ENCODE measurements at regions not wholly inside any gene's neighbourhood (a gene's known extent, or its start where the extent isn't known, plus 50 kb on each side); places are given as distances from the start of the nearest gene placed in this dataset.

DNA sequence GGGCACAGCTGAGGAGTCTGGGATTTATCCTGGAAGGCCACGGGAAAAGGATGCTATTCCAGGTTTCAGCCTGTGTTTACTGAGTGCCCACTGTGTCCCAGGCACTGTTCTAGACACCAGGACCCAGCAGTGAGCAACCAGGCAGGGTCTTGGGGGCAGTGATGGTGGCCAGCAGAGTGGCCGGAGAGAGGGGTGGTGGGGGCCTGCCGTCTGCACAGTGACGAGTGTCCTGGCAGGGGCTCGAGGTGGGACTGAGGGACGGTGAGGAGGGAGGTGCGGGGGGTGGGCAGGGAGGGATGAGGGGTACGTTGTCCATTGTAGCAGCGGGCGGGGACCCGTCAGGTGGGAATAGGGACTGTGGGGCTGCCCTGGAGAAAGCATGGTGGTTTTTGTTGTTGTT, 66.3 kb upstream of the CIBAR2 start:
- no peak for TF ChIP-seq CTCF (IDR thresholded peaks at IDR 0.05; ENCODE audit: insufficient read depth, low read length)
- DNase-seq (ENCODE audit: low read depth): no peak
- H3K4me3 ChIP-seq (ENCODE audit: low read depth, low read length): no peak overlapping the region

GRCh38 chr16:85179344-85180046, 67.2 kb upstream of the CIBAR2 start:
- no peak for DNase-seq (ENCODE audit: low read depth)
- no peak for TF ChIP-seq CTCF (IDR thresholded peaks at IDR 0.05; ENCODE audit: insufficient read depth, low read length)
- no peak overlapping the region for H3K4me3 ChIP-seq (ENCODE audit: low read depth, low read length)

DNA sequence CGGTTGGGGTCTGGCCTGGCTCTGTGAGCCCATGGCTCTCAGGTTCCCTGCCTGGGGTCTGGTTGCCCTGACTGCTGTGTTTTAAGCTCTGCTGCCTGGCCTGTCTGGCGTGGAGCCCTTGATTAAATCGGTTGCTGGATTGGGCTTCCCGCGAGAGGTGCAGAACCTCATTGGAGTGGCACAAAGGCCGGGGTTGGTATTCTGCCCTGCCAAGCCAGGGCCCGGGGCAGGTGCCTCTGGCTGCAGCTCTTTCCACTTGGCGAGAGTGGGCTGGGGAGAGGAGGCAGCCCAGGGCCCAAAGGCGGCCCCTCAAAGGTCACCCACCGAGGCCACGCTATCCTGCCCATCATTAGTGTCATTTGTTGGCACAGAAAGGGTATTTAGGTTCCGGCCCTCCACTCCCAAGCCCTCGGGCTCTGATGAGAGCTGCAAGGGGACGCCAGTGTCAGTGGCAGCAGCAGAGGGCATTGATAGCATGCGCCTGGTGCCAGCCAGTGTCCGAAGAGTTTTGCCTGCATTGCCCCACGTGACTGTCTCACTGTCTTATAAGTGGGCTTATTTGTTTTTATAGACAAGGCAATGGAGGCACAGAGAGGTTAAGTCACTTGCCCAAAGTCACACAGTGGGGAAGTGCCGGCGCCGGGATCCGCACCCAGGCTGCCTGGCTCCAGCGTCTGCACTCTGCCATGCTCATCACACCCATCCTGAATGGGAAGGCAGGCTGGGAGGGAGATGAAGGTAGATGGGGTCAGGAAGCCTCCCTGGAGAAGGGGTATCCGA, 68.0 kb upstream of the CIBAR2 start:
- no peak overlapping the region for H3K4me3 ChIP-seq (ENCODE audit: low read depth, low read length)
- no peak for DNase-seq (ENCODE audit: low read depth)
- TF ChIP-seq CTCF (IDR thresholded peaks at IDR 0.05; ENCODE audit: insufficient read depth, low read length): no peak

- DNase-seq (ENCODE audit: low read depth): no peak
- no peak overlapping the region for H3K4me3 ChIP-seq (ENCODE audit: low read depth, low read length)
- no peak for TF ChIP-seq CTCF (IDR thresholded peaks at IDR 0.05; ENCODE audit: insufficient read depth, low read length)
Observed at GRCh38 chr16:85180827-85181738, 68.8 kb upstream of the CIBAR2 start.

DNA sequence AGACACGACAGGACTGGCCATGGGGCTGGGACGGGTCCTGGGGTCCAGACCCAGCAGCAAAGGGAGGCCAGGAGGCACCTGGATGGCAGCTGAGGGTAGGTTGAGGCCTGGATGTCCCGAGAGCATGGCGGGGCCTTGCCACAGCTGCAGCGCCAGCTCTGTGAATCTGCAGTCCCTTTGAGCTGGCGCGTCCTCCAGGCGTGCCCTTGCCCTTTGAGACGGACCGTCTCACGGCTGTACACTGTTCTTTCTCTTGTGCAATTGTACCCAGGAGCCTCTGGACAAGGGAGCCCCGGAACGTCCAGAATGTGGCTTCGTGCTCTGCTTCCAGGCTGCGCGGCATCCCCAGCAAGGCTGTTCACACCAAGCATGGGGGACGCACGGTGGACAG, 69.5 kb upstream of the CIBAR2 start:
- no peak overlapping the region for H3K4me3 ChIP-seq (ENCODE audit: low read depth, low read length)
- TF ChIP-seq CTCF (IDR thresholded peaks at IDR 0.05; ENCODE audit: insufficient read depth, low read length): no peak
- DNase-seq (ENCODE audit: low read depth): no peak

- no peak for TF ChIP-seq CTCF (IDR thresholded peaks at IDR 0.05; ENCODE audit: insufficient read depth, low read length)
- no peak overlapping the region for H3K4me3 ChIP-seq (ENCODE audit: low read depth, low read length)
- no peak for DNase-seq (ENCODE audit: low read depth)
Observed at GRCh38 chr16:85182286-85182685, 70.0 kb upstream of the CIBAR2 start.

All from fibroblast of the aortic adventitia (primary cell).